ENCODE measurements at regions not wholly inside any gene's neighbourhood (a gene's known extent, or its start where the extent isn't known, plus 50 kb on each side); places are given as distances from the start of the nearest gene placed in this dataset.

DNA sequence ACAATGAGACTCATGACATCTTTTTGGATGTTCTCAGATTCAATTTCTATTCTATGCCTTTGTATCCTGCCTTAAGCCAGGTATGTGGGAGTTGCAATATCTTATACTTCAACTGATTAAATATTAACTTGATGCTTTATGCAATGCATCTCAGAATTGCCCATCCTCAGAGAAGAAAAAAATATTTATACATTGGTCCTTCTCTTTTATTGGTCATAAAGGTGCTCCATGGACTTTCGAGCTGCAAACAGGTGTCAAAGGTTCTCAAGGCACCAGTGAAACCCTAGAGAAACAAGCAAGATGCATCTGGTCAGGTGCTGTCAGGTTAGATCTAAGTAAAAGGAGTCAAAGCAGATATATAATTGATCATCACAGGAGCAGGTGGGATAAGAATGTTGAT is 690.5 kb downstream of the PLCL1 start:
- Histone ChIP-seq H3K36me3 (no peaks in the 10 kb centered on the region), H3K27me3 (no peaks in the 10 kb centered on the region), H3K27ac (no peak overlapping the region), H3K4me1 (no peaks in the 10 kb centered on the region), H3K4me3 (no peak overlapping the region), H3K9me3 (no peaks in the 10 kb centered on the region)
- WGBS: 81% methylated on average over 1 of the region's 1 CpG
- DNase-seq (ENCODE audit: low spot score in 2 of 2): no peak
- TF ChIP-seq EP300 (IDR thresholded peaks at IDR 0.05) (no peak), POLR2A (IDR thresholded peaks at IDR 0.05) (no peak), POLR2AphosphoS5 (IDR thresholded peaks at IDR 0.05) (no peak)
- TF ChIP-seq, protein P1, sequence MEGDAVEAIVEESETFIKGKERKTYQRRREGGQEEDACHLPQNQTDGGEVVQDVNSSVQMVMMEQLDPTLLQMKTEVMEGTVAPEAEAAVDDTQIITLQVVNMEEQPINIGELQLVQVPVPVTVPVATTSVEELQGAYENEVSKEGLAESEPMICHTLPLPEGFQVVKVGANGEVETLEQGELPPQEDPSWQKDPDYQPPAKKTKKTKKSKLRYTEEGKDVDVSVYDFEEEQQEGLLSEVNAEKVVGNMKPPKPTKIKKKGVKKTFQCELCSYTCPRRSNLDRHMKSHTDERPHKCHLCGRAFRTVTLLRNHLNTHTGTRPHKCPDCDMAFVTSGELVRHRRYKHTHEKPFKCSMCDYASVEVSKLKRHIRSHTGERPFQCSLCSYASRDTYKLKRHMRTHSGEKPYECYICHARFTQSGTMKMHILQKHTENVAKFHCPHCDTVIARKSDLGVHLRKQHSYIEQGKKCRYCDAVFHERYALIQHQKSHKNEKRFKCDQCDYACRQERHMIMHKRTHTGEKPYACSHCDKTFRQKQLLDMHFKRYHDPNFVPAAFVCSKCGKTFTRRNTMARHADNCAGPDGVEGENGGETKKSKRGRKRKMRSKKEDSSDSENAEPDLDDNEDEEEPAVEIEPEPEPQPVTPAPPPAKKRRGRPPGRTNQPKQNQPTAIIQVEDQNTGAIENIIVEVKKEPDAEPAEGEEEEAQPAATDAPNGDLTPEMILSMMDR (IDR thresholded peaks at IDR 0.05): no peak

DNA sequence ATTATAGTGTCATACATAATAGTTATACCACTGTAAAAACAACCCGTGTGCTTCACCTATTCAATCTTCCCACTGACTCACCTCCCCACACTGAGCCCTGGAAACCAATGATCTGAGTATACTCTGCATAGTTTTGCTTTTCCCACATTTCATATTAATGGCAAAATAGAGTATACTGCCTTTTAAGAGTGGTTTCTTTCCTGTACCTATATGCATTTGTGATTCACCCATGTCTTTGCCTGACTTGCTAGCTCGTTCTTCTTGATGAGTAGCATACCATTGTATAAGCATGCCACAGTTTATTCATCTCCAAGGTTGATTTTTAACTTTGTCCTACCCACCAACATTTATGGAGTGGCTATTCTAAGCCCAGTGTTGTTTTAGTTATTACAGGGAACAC is 686.4 kb downstream of the PLCL1 start:
- H3K9me3 ChIP-seq: no peaks in the 10 kb centered on the region
- H3K4me3 ChIP-seq: no peak overlapping the region
- no peak overlapping the region for H3K27ac ChIP-seq
- no peaks in the 10 kb centered on the region for H3K27me3 ChIP-seq
- no peaks in the 10 kb centered on the region for H3K4me1 ChIP-seq
- WGBS: 68% methylated on average over 2 of the region's 2 CpGs
- no peak for DNase-seq (ENCODE audit: low spot score in 2 of 2)
- no peaks in the 10 kb centered on the region for H3K36me3 ChIP-seq
- TF ChIP-seq POLR2A (IDR thresholded peaks at IDR 0.05) (no peak), POLR2AphosphoS5 (IDR thresholded peaks at IDR 0.05) (no peak), EP300 (IDR thresholded peaks at IDR 0.05) (no peak)
- TF ChIP-seq, protein P1 (IDR thresholded peaks at IDR 0.05): no peak

GRCh38 chr2:198488964-198489363 is 684.6 kb downstream of the PLCL1 start:
- Histone ChIP-seq H3K27ac (no peak overlapping the region), H3K4me1 (no peaks in the 10 kb centered on the region), H3K9me3 (no peaks in the 10 kb centered on the region), H3K4me3 (no peak overlapping the region), H3K27me3 (no peaks in the 10 kb centered on the region), H3K36me3 (no peaks in the 10 kb centered on the region)
- no peak for DNase-seq (ENCODE audit: low spot score in 2 of 2)
- TF ChIP-seq POLR2A (IDR thresholded peaks at IDR 0.05): no peak
- TF ChIP-seq, protein P1 (IDR thresholded peaks at IDR 0.05): no peak
- TF ChIP-seq EP300 (IDR thresholded peaks at IDR 0.05): no peak
- TF ChIP-seq POLR2AphosphoS5 (IDR thresholded peaks at IDR 0.05): no peak

DNA sequence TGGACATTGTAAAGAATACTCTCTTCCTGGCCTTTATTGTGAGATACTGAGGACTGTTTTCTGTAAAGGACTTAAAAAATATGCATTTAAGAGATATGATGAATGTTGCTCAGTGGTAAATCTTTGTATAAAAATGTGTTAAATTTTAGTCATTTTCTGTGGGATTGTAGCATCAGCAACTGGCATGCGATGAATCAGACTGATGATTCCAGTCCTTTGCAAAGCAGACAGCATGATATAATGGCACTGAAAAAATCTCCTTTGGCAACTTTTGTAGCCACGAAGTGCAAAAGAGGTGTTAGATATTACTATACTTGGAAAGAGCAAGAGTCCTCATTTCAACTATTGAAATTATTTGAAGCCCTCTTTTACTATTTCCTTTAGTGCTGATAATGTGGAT is 678.7 kb downstream of the PLCL1 start:
- Histone ChIP-seq H3K27ac (no peak overlapping the region), H3K9me3 (no peaks in the 10 kb centered on the region), H3K4me1 (no peaks in the 10 kb centered on the region), H3K36me3 (no peaks in the 10 kb centered on the region), H3K4me3 (no peak overlapping the region), H3K27me3 (no peaks in the 10 kb centered on the region)
- DNase-seq (ENCODE audit: low spot score in 2 of 2): no peak
- WGBS: 56% methylated on average over 2 of the region's 2 CpGs
- TF ChIP-seq POLR2AphosphoS5 (IDR thresholded peaks at IDR 0.05): no peak
- TF ChIP-seq, protein P1 (IDR thresholded peaks at IDR 0.05): no peak
- no peak for TF ChIP-seq POLR2A (IDR thresholded peaks at IDR 0.05)
- no peak for TF ChIP-seq EP300 (IDR thresholded peaks at IDR 0.05)

DNA sequence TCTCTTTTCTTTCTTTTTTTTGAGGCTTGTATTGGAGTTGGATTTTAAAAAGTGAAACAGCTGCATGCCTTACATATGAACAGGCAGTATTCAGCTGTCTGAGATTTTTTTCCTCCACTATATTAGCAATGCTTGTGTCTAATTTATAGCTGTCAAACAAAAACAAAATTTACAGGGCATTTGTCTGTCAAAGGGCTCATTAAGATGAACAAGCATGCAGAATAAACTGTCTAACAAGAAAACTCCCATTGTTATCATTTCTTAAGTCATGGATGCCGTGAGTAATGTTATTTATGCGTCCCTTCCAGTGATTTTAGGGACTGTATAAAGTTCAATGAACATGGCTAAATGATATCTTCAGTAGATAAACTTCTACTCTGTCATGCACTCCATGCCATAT is 674.7 kb downstream of the PLCL1 start:
- 58% methylated on average over 2 of the region's 2 CpGs for WGBS
- TF ChIP-seq POLR2A (IDR thresholded peaks at IDR 0.05) (no peak), POLR2AphosphoS5 (IDR thresholded peaks at IDR 0.05) (no peak), EP300 (IDR thresholded peaks at IDR 0.05) (no peak)
- TF ChIP-seq, protein P1 (IDR thresholded peaks at IDR 0.05): no peak
- no peaks in the 10 kb centered on the region for H3K4me1 ChIP-seq
- DNase-seq (ENCODE audit: low spot score in 2 of 2): no peak
- H3K9me3 ChIP-seq: no peaks in the 10 kb centered on the region
- no peak overlapping the region for H3K4me3 ChIP-seq
- no peaks in the 10 kb centered on the region for H3K27me3 ChIP-seq
- H3K36me3 ChIP-seq: no peaks in the 10 kb centered on the region
- no peak overlapping the region for H3K27ac ChIP-seq

Measured in suprapubic skin (tissue), 4 donors.